H9 (cell line): ENCODE measurements at regions not wholly inside any gene's neighbourhood (a gene's known extent, or its start where the extent isn't known, plus 50 kb on each side); places are given as distances from the start of the nearest gene placed in this dataset.

Source experiments
- DNase-seq: peaks from one replicate; pipeline ENCODE4 v3.0.0-alpha.2; 2017
- H2AFZ ChIP-seq: one replicate; pipeline ENCODE4 v1.6.1; 2013; ENCODE audit warnings: mild to moderate bottlenecking, low read length, control low read depth, moderate library complexity
- H2AK5ac ChIP-seq: 2 replicates; pipeline ENCODE4 v1.6.1; 2013; ENCODE audit warnings: low read length, control low read depth, mixed read lengths; ENCODE audit not compliant: insufficient read length
- H2BK120ac ChIP-seq: one replicate; pipeline ENCODE4 v1.6.1; 2013; ENCODE audit warnings: low read depth, mild to moderate bottlenecking, low read length, control low read depth, inconsistent platforms; ENCODE audit not compliant: poor library complexity, severe bottlenecking
- H2BK12ac ChIP-seq: 2 replicates; pipeline ENCODE4 v1.6.1; 2013; ENCODE audit warnings: low read length, control low read depth, mixed read lengths, low read depth; ENCODE audit not compliant: insufficient read length
- H2BK15ac ChIP-seq: 2 replicates; pipeline ENCODE4 v1.6.1; 2013; ENCODE audit warnings: low read depth, low read length, control low read depth
- H2BK20ac ChIP-seq: one replicate; pipeline ENCODE4 v1.6.1; 2013; ENCODE audit warnings: low read depth, mild to moderate bottlenecking, low read length, control low read depth, inconsistent platforms; ENCODE audit not compliant: poor library complexity, severe bottlenecking
- H2BK5ac ChIP-seq: 2 replicates; pipeline ENCODE4 v1.6.1; 2013; ENCODE audit warnings: low read length, control low read depth, mixed read lengths; ENCODE audit not compliant: insufficient read length
- H3K14ac ChIP-seq: 2 replicates; pipeline ENCODE4 v1.6.1; 2013; ENCODE audit warnings: low read length, control low read depth; ENCODE audit not compliant: insufficient read depth
- H3K18ac ChIP-seq: 2 replicates; pipeline ENCODE4 v1.6.1; 2013; ENCODE audit warnings: low read depth, mild to moderate bottlenecking, mixed read lengths, low read length, control low read depth; ENCODE audit not compliant: insufficient read length
- H3K23ac ChIP-seq: 2 replicates; pipeline ENCODE4 v1.6.1; 2013; ENCODE audit warnings: low read length, control low read depth, mixed read lengths, low read depth; ENCODE audit not compliant: insufficient read length
- H3K23me2 ChIP-seq: 2 replicates; pipeline ENCODE4 v1.6.1; 2013; ENCODE audit warnings: low read depth, mild to moderate bottlenecking, mixed read lengths, low read length, control low read depth; ENCODE audit not compliant: insufficient read length, poor library complexity, severe bottlenecking
- H3K27ac ChIP-seq: 2 replicates; pipeline ENCODE4 v1.5.1; 2013; ENCODE audit warnings: low read length, control low read depth, mixed read lengths, low read depth; ENCODE audit not compliant: insufficient read length
- H3K27me3 ChIP-seq: 2 replicates; pipeline ENCODE4 v1.6.1; 2013; ENCODE audit warnings: low read length, control low read depth, inconsistent platforms; ENCODE audit not compliant: insufficient read depth
- H3K4ac ChIP-seq: 2 replicates; pipeline ENCODE4 v1.6.1; 2013; ENCODE audit warnings: low read depth, mild to moderate bottlenecking, control low read depth, inconsistent platforms, low read length, moderate library complexity
- H3K4me1 ChIP-seq: 2 replicates; pipeline ENCODE4 v1.6.1; 2013; ENCODE audit warnings: low read length, control low read depth, inconsistent platforms; ENCODE audit not compliant: insufficient read depth
- H3K4me2 ChIP-seq: 2 replicates; pipeline ENCODE4 v1.6.1; 2013; ENCODE audit warnings: low read length, control low read depth, mixed read lengths; ENCODE audit not compliant: insufficient read length, insufficient read depth
- H3K56ac ChIP-seq: 2 replicates; pipeline ENCODE4 v1.6.1; 2013; ENCODE audit warnings: low read depth, mild to moderate bottlenecking, mixed read lengths, low read length, control low read depth; ENCODE audit not compliant: insufficient read length
- H3K79me1 ChIP-seq: 2 replicates; pipeline ENCODE4 v1.6.1; 2013; ENCODE audit warnings: low read depth, mild to moderate bottlenecking, moderate library complexity, low read length, control low read depth, inconsistent platforms; ENCODE audit not compliant: insufficient read depth, poor library complexity, severe bottlenecking
- H3K79me2 ChIP-seq: 2 replicates; pipeline ENCODE4 v1.6.1; 2013; ENCODE audit warnings: low read length, control low read depth, inconsistent platforms; ENCODE audit not compliant: insufficient read depth
- H3K9ac ChIP-seq: 2 replicates; pipeline ENCODE4 v1.6.1; 2013; ENCODE audit warnings: low read length, control low read depth, mixed read lengths; ENCODE audit not compliant: insufficient read length; ENCODE audit errors: extremely low read depth
- H3K9me3 ChIP-seq: one replicate; pipeline ENCODE4 v1.6.1; 2013; ENCODE audit warnings: low read depth, low read length, inconsistent platforms; ENCODE audit not compliant: control insufficient read depth
- H3T11ph ChIP-seq: one replicate; pipeline ENCODE4 v1.6.1; 2013; ENCODE audit warnings: mild to moderate bottlenecking, low read length, control low read depth, inconsistent platforms
- H4K20me1 ChIP-seq: one replicate; pipeline ENCODE4 v1.6.1; 2013; ENCODE audit not compliant: control insufficient read depth, insufficient read length, insufficient read depth
- H4K5ac ChIP-seq: 2 replicates; pipeline ENCODE4 v1.6.1; 2013; ENCODE audit warnings: low read depth, mild to moderate bottlenecking, mixed read lengths, low read length, control low read depth; ENCODE audit not compliant: insufficient read length
- H4K8ac ChIP-seq: replicated peaks from 2 replicates; pipeline ENCODE4 v1.6.1; 2013; ENCODE audit warnings: low read length, control low read depth, mixed read lengths, low read depth; ENCODE audit not compliant: insufficient read length
- H4K91ac ChIP-seq: 2 replicates; pipeline ENCODE4 v1.6.1; 2013; ENCODE audit warnings: low read depth, mild to moderate bottlenecking, moderate library complexity, mixed read lengths, low read length, control low read depth; ENCODE audit not compliant: insufficient read length
- H3K27ac Mint-ChIP-seq, 3 experiments: 2 replicates in 2 of 3; 3 replicates in 1 of 3; pipeline ENCODE4 v1.8.0; 2020 to 2021; ENCODE audit warnings: mixed read lengths in 3 of 3, mild to moderate bottlenecking in 1 of 3, moderate library complexity in 1 of 3
- H3K27me3 Mint-ChIP-seq: 2 replicates; pipeline ENCODE4 v1.8.0; 2021; ENCODE audit warnings: low read depth, mild to moderate bottlenecking, moderate library complexity, mixed read lengths
- H3K36me3 Mint-ChIP-seq, 3 experiments: 2 replicates in 2 of 3; 3 replicates in 1 of 3; pipeline ENCODE4 v1.8.0; 2020 to 2021; ENCODE audit warnings: low read depth in 3 of 3, mixed read lengths in 3 of 3; ENCODE audit not compliant: insufficient read depth in 1 of 3
- H3K4me1 Mint-ChIP-seq, 2 experiments: 2 replicates each; pipeline ENCODE4 v1.8.0; 2020; ENCODE audit warnings: mixed read lengths in 2 of 2
- H3K4me3 Mint-ChIP-seq, 2 experiments: 2 replicates in 1 of 2; 3 replicates in 1 of 2; pipeline ENCODE4 v1.8.0; 2020 to 2021; ENCODE audit warnings: mild to moderate bottlenecking in 2 of 2, mixed read lengths in 2 of 2, moderate library complexity in 1 of 2
- H3K9me3 Mint-ChIP-seq, 2 experiments: 2 replicates in 1 of 2; 3 replicates in 1 of 2; pipeline ENCODE4 v1.8.0; 2020; ENCODE audit warnings: mild to moderate bottlenecking in 2 of 2, mixed read lengths in 2 of 2, moderate library complexity in 1 of 2
- CTCF ChIP-seq: fragments of 200-600 bp; sonication (generic); conservative IDR thresholded peaks from 3 replicates; pipeline ENCODE4 v1.8.0; 2021; ENCODE audit warnings: antibody characterized with exemption, mild to moderate bottlenecking
- WGBS: extraction: QIAGEN DNeasy Blood & Tissue Kit; methylation state at CpG from one replicate; pipeline ENCODE4 v1.1.7; 2013; ENCODE audit warnings: missing lambda C conversion rate, low lambda C conversion rate, mixed read lengths; ENCODE audit not compliant: insufficient read length; ENCODE audit errors: extremely low coverage; 5-methylcytosine and 5-hydroxymethylcytosine counted together

- Histone ChIP-seq H3K79me2 (no peaks in the 10 kb centered on the region), H2BK12ac (no peak overlapping the region), H2BK5ac (no peak overlapping the region), H3K14ac (no peak overlapping the region), H3K4me2 (no peak overlapping the region), H2AK5ac (no peak overlapping the region), H3T11ph (no peak overlapping the region), H2BK15ac (no peak overlapping the region), H3K4me1 (no peaks in the 10 kb centered on the region), H3K27me3 (no peaks in the 10 kb centered on the region), H4K91ac (no peak overlapping the region), H3K79me1 (no peaks in the 10 kb centered on the region), H3K23ac (no peak overlapping the region), H3K9me3 (no peaks in the 10 kb centered on the region), H3K23me2 (no peaks in the 10 kb centered on the region), H2AFZ (no peak overlapping the region), H3K4ac (no peak overlapping the region), H2BK120ac (no peak overlapping the region), H2BK20ac (no peak overlapping the region), H4K5ac (no peak overlapping the region), H3K18ac (no peak overlapping the region), H4K8ac (no peak overlapping the region), H3K56ac (no peak overlapping the region), H4K20me1 (no peaks in the 10 kb centered on the region), H3K9ac (no peak overlapping the region), H3K27ac (no peak overlapping the region)
- DNase-seq: no peak
- Mint-ChIP-seq H3K36me3 (peaks cover 0 to 3% (median 3%) of the 10 kb centered on the region in 3 experiments; a peak in 3 of 7 replicates), H3K4me3 (no peak overlapping the region), H3K9me3 (peaks cover 3% of the 10 kb centered on the region in 2 experiments; a peak in 4 of 5 replicates), H3K4me1 (peaks cover 22 to 25% of the 10 kb centered on the region in 2 experiments), H3K27me3 (peaks cover 17% of the 10 kb centered on the region), H3K27ac (no peak overlapping the region)
- TF ChIP-seq CTCF: no peak
- no CpG with 5 or more reads among the region's 7 CpGs for WGBS
Observed at GRCh38 chr4:26051240-26051639, 137.2 kb downstream of the SMIM20 start.
